Neural cell (in vitro differentiated cells): ENCODE measurements at regions not wholly inside any gene's neighbourhood (a gene's known extent, or its start where the extent isn't known, plus 50 kb on each side); places are given as distances from the start of the nearest gene placed in this dataset.

Experiments used
- H2AFZ ChIP-seq: fragments of 200-600, 300-800 bp; sonication (generic), shearing (Covaris generic); 2 replicates; pipeline ENCODE4 v1.6.0; 2014; ENCODE audit warnings: low read depth, mild to moderate bottlenecking, antibody characterized with exemption, low read length, moderate library complexity
- H3F3A ChIP-seq: fragments of 200-600 bp; shearing (Covaris generic); 2 replicates; pipeline ENCODE4 v1.6.1; 2016; ENCODE audit warnings: mild to moderate bottlenecking, moderate library complexity, mixed read lengths, antibody characterized with exemption, low read length; ENCODE audit not compliant: insufficient read depth, poor library complexity, severe bottlenecking
- H3K27ac ChIP-seq: fragments of 200-600, 300-800 bp; sonication (generic), shearing (Covaris generic); 2 replicates; pipeline ENCODE4 v1.5.1; 2014; ENCODE audit warnings: mild to moderate bottlenecking, low read length, moderate library complexity
- H3K27me3 ChIP-seq: fragments of 300-800, 200-600 bp; sonication (generic), shearing (Covaris generic); 2 replicates; pipeline ENCODE4 v1.6.0; 2014; ENCODE audit warnings: mild to moderate bottlenecking, low read depth, low read length, moderate library complexity; ENCODE audit not compliant: insufficient read depth
- H3K36me3 ChIP-seq: fragments of 300-800, 200-600 bp; sonication (generic), shearing (Covaris generic); 2 replicates; pipeline ENCODE4 v1.5.1; 2014; ENCODE audit warnings: mild to moderate bottlenecking, antibody characterized with exemption, low read length, moderate library complexity; ENCODE audit not compliant: insufficient read depth
- H3K4me2 ChIP-seq: fragments of 300-800, 200-600 bp; sonication (generic), shearing (Covaris generic); 2 replicates; pipeline ENCODE4 v1.6.0; 2014; ENCODE audit warnings: mild to moderate bottlenecking, low read length
- H3K4me3 ChIP-seq: fragments of 300-800, 200-600 bp; sonication (generic), shearing (Covaris generic); 2 replicates; pipeline ENCODE4 v1.5.1; 2014; ENCODE audit warnings: mild to moderate bottlenecking, low read length, moderate library complexity
- H3K79me2 ChIP-seq: fragments of 200-600 bp; shearing (Covaris generic); replicated peaks from 2 replicates; pipeline ENCODE4 v1.6.0; 2014; ENCODE audit warnings: mild to moderate bottlenecking, low read length, moderate library complexity; ENCODE audit not compliant: insufficient read depth
- H3K9ac ChIP-seq: fragments of 300-800, 200-600 bp; sonication (generic), shearing (Covaris generic); 2 replicates; pipeline ENCODE4 v1.6.1; 2016; ENCODE audit warnings: mild to moderate bottlenecking, low read length, mixed read lengths
- H3K9me2 ChIP-seq: fragments of 200-600 bp; shearing (Covaris generic); 2 replicates; pipeline ENCODE4 v1.6.1; 2016; ENCODE audit warnings: mild to moderate bottlenecking, low read length, mixed read lengths; ENCODE audit not compliant: insufficient read depth
- H3K9me3 ChIP-seq: fragments of 200-600, 300-800 bp; sonication (generic), shearing (Covaris generic); 2 replicates; pipeline ENCODE4 v1.6.1; 2016; ENCODE audit warnings: mild to moderate bottlenecking, mixed run types, low read length, moderate library complexity, mixed read lengths
- H4K20me1 ChIP-seq: fragments of 200-600 bp; shearing (Covaris generic); 2 replicates; pipeline ENCODE4 v1.6.1; 2016; ENCODE audit warnings: mild to moderate bottlenecking, mixed run types; ENCODE audit not compliant: insufficient read depth
- EP300 ChIP-seq: fragments of 450-650 bp; conservative IDR thresholded peaks from 2 replicates; pipeline ENCODE4 v1.6.1; 2014; ENCODE audit warnings: antibody characterized with exemption, mild to moderate bottlenecking, moderate library complexity; ENCODE audit not compliant: poor library complexity, severe bottlenecking
- EZH2 ChIP-seq: fragments of 200-600, 300-800 bp; shearing (Covaris generic), sonication (generic); IDR thresholded peaks from 2 replicates; pipeline ENCODE4 v1.6.1; 2014; ENCODE audit warnings: antibody characterized with exemption, low read length, borderline replicate concordance, mild to moderate bottlenecking; ENCODE audit not compliant: insufficient read depth, poor library complexity, severe bottlenecking
- MXI1 ChIP-seq: fragments of 450-650 bp; conservative IDR thresholded peaks from 2 replicates; pipeline ENCODE4 v1.6.1; 2014; ENCODE audit warnings: antibody characterized with exemption, mild to moderate bottlenecking; ENCODE audit not compliant: poor library complexity, severe bottlenecking
- POLR2AphosphoS5 ChIP-seq: IDR thresholded peaks from 2 replicates; pipeline ENCODE4 v1.6.1; 2012
- RAD21 ChIP-seq: fragments of 450-650 bp; conservative IDR thresholded peaks from 2 replicates; pipeline ENCODE4 v1.6.1; 2014; ENCODE audit warnings: antibody characterized with exemption, mild to moderate bottlenecking, moderate library complexity
- SMC3 ChIP-seq: fragments of 450-650 bp; conservative IDR thresholded peaks from 2 replicates; pipeline ENCODE4 v1.6.1; 2014; ENCODE audit warnings: antibody characterized with exemption, mild to moderate bottlenecking, moderate library complexity; ENCODE audit not compliant: poor library complexity
- TAF1 ChIP-seq: IDR thresholded peaks from 2 replicates; pipeline ENCODE4 v1.6.1; 2012; ENCODE audit warnings: low read depth
- TF ChIP-seq, protein P1 (sequence below): fragments of 450-650 bp; IDR thresholded peaks from 2 replicates; pipeline ENCODE4 v1.5.1; 2014; ENCODE audit warnings: antibody characterized with exemption, mild to moderate bottlenecking, moderate library complexity; ENCODE audit not compliant: poor library complexity, severe bottlenecking
- TF ChIP-seq, protein P2 (sequence below): IDR thresholded peaks from 2 replicates; pipeline ENCODE4 v1.6.1; 2012; ENCODE audit warnings: borderline replicate concordance

- Histone ChIP-seq H3K9me2 (no peaks in the 10 kb centered on the region), H3K79me2 (no peaks in the 10 kb centered on the region), H3K4me2 (no peak overlapping the region), H3K27me3 (no peaks in the 10 kb centered on the region), H3F3A (no peaks in the 10 kb centered on the region), H2AFZ (no peak overlapping the region), H3K27ac (no peak overlapping the region), H3K4me3 (no peak overlapping the region), H3K9me3 (no peaks in the 10 kb centered on the region), H3K9ac (no peak overlapping the region), H3K36me3 (no peaks in the 10 kb centered on the region), H4K20me1 (no peaks in the 10 kb centered on the region)
- TF ChIP-seq TAF1 (no peak), SMC3 (no peak), EZH2 (no peak), MXI1 (no peak), RAD21 (no peak), POLR2AphosphoS5 (no peak), EP300 (no peak)
- TF ChIP-seq, protein P1, sequence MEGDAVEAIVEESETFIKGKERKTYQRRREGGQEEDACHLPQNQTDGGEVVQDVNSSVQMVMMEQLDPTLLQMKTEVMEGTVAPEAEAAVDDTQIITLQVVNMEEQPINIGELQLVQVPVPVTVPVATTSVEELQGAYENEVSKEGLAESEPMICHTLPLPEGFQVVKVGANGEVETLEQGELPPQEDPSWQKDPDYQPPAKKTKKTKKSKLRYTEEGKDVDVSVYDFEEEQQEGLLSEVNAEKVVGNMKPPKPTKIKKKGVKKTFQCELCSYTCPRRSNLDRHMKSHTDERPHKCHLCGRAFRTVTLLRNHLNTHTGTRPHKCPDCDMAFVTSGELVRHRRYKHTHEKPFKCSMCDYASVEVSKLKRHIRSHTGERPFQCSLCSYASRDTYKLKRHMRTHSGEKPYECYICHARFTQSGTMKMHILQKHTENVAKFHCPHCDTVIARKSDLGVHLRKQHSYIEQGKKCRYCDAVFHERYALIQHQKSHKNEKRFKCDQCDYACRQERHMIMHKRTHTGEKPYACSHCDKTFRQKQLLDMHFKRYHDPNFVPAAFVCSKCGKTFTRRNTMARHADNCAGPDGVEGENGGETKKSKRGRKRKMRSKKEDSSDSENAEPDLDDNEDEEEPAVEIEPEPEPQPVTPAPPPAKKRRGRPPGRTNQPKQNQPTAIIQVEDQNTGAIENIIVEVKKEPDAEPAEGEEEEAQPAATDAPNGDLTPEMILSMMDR: no peak
- TF ChIP-seq, protein P2, sequence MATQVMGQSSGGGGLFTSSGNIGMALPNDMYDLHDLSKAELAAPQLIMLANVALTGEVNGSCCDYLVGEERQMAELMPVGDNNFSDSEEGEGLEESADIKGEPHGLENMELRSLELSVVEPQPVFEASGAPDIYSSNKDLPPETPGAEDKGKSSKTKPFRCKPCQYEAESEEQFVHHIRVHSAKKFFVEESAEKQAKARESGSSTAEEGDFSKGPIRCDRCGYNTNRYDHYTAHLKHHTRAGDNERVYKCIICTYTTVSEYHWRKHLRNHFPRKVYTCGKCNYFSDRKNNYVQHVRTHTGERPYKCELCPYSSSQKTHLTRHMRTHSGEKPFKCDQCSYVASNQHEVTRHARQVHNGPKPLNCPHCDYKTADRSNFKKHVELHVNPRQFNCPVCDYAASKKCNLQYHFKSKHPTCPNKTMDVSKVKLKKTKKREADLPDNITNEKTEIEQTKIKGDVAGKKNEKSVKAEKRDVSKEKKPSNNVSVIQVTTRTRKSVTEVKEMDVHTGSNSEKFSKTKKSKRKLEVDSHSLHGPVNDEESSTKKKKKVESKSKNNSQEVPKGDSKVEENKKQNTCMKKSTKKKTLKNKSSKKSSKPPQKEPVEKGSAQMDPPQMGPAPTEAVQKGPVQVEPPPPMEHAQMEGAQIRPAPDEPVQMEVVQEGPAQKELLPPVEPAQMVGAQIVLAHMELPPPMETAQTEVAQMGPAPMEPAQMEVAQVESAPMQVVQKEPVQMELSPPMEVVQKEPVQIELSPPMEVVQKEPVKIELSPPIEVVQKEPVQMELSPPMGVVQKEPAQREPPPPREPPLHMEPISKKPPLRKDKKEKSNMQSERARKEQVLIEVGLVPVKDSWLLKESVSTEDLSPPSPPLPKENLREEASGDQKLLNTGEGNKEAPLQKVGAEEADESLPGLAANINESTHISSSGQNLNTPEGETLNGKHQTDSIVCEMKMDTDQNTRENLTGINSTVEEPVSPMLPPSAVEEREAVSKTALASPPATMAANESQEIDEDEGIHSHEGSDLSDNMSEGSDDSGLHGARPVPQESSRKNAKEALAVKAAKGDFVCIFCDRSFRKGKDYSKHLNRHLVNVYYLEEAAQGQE: no peak
Observed at GRCh38 chr3:10667269-10667668, 148.8 kb upstream of the SLC6A11 start.

GRCh38 chr3:10667901-10668476 lies 148.0 kb upstream of the SLC6A11 start:
- Histone ChIP-seq H3K27ac (no peak overlapping the region), H3K79me2 (no peaks in the 10 kb centered on the region), H3K36me3 (no peaks in the 10 kb centered on the region), H3K9me2 (no peaks in the 10 kb centered on the region), H2AFZ (no peak overlapping the region), H4K20me1 (no peaks in the 10 kb centered on the region), H3K4me2 (no peak overlapping the region), H3F3A (no peaks in the 10 kb centered on the region), H3K27me3 (no peaks in the 10 kb centered on the region), H3K4me3 (no peak overlapping the region), H3K9me3 (no peaks in the 10 kb centered on the region), H3K9ac (no peak overlapping the region)
- TF ChIP-seq MXI1 (no peak), EP300 (no peak), TAF1 (no peak), POLR2AphosphoS5 (no peak), SMC3 (no peak), RAD21 (no peak), EZH2 (no peak)
- TF ChIP-seq, protein P2: no peak
- TF ChIP-seq, protein P1: no peak
